ENCODE measurements at regions not wholly inside any gene's neighbourhood (a gene's known extent, or its start where the extent isn't known, plus 50 kb on each side); places are given as distances from the start of the nearest gene placed in this dataset.

DNA sequence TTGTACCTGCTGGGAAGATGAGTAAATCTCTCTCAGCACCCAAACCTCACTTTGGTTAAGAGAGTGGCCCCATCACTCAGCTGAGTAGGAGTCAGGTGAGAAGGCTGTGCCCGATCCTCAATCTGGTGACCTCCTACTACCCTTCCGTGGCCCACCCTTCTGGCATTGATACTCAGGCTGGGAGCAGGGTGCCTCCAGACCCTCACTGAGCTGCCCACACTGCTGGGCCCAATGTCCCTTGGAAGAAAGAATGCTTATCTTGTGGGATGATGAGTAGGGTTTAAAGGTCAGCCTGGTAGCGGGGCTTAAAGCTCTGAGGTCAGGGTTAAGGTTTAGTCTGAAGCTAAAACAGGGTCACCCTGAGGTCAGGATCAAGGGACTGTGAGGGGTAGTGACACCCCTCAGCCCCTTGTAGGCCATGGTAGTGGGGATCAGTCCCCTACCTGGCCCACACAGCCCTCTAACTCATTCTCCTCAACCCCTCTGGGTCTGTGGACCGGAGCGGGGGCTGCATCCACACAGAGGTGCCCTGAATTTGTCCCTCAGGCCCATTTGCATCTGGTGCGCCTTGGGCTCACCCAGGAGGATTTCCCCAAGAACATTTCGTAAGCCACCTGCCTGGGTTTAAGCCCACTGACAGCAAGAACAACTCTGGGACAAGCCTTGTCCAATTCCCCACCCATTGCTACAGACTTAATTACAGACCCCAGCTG, 123.8 kb downstream of the CYP26B1 start:
- TF ChIP-seq, protein P1, sequence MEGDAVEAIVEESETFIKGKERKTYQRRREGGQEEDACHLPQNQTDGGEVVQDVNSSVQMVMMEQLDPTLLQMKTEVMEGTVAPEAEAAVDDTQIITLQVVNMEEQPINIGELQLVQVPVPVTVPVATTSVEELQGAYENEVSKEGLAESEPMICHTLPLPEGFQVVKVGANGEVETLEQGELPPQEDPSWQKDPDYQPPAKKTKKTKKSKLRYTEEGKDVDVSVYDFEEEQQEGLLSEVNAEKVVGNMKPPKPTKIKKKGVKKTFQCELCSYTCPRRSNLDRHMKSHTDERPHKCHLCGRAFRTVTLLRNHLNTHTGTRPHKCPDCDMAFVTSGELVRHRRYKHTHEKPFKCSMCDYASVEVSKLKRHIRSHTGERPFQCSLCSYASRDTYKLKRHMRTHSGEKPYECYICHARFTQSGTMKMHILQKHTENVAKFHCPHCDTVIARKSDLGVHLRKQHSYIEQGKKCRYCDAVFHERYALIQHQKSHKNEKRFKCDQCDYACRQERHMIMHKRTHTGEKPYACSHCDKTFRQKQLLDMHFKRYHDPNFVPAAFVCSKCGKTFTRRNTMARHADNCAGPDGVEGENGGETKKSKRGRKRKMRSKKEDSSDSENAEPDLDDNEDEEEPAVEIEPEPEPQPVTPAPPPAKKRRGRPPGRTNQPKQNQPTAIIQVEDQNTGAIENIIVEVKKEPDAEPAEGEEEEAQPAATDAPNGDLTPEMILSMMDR (IDR thresholded peaks at IDR 0.05; ENCODE audit: poor library complexity, severe bottlenecking): no peak
- TF ChIP-seq POLR2AphosphoS5 (IDR thresholded peaks at IDR 0.05) (no peak), EP300 (conservative IDR thresholded peaks at IDR 0.05; ENCODE audit: poor library complexity, severe bottlenecking) (no peak), TAF1 (IDR thresholded peaks at IDR 0.05; ENCODE audit: low read depth) (no peak), RAD21 (conservative IDR thresholded peaks at IDR 0.05) (no peak), EZH2 (IDR thresholded peaks at IDR 0.05; ENCODE audit: borderline replicate concordance, insufficient read depth, low read length, poor library complexity, severe bottlenecking) (no peak), MXI1 (conservative IDR thresholded peaks at IDR 0.05; ENCODE audit: poor library complexity, severe bottlenecking) (no peak), SMC3 (conservative IDR thresholded peaks at IDR 0.05; ENCODE audit: poor library complexity) (no peak)
- TF ChIP-seq, protein P2, sequence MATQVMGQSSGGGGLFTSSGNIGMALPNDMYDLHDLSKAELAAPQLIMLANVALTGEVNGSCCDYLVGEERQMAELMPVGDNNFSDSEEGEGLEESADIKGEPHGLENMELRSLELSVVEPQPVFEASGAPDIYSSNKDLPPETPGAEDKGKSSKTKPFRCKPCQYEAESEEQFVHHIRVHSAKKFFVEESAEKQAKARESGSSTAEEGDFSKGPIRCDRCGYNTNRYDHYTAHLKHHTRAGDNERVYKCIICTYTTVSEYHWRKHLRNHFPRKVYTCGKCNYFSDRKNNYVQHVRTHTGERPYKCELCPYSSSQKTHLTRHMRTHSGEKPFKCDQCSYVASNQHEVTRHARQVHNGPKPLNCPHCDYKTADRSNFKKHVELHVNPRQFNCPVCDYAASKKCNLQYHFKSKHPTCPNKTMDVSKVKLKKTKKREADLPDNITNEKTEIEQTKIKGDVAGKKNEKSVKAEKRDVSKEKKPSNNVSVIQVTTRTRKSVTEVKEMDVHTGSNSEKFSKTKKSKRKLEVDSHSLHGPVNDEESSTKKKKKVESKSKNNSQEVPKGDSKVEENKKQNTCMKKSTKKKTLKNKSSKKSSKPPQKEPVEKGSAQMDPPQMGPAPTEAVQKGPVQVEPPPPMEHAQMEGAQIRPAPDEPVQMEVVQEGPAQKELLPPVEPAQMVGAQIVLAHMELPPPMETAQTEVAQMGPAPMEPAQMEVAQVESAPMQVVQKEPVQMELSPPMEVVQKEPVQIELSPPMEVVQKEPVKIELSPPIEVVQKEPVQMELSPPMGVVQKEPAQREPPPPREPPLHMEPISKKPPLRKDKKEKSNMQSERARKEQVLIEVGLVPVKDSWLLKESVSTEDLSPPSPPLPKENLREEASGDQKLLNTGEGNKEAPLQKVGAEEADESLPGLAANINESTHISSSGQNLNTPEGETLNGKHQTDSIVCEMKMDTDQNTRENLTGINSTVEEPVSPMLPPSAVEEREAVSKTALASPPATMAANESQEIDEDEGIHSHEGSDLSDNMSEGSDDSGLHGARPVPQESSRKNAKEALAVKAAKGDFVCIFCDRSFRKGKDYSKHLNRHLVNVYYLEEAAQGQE (IDR thresholded peaks at IDR 0.05; ENCODE audit: borderline replicate concordance): no peak

Measured in neural cell (in vitro differentiated cells).